ENCODE measurements at regions not wholly inside any gene's neighbourhood (a gene's known extent, or its start where the extent isn't known, plus 50 kb on each side); places are given as distances from the start of the nearest gene placed in this dataset.

DNA sequence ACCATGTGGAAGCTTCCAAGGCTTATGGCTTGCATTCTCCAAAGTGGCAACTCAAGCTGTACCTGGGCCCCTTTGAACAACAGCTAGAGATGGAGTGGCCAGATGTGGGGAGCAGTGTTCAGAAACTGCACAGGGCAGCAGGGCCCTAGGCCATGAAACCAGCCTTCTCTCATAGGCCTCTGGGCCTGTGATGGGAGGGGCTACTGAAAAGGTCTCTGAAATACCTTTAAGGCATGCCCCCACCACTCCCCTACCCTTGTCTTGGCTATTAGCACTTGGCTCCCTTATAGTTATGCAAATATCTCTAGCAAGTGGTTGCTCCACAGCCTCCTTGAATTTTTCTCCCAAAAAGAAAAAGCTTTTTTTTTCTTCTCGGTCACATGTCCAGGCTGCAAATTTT lies 1014.6 kb downstream of the DTWD2 start:
- Mint-ChIP-seq H3K4me1 (no peaks in the 10 kb centered on the region), H3K9me3 (peaks cover 6% of the 10 kb centered on the region), H3K4me3 (no peak overlapping the region), H3K27ac (no peak overlapping the region), H3K27me3 (no peaks in the 10 kb centered on the region), H3K36me3 (ENCODE audit: low read depth) (no peaks in the 10 kb centered on the region)
- CTCF ChIA-PET, result no interaction called here
- no peak for DNase-seq
- POLR2A ChIA-PET, result no interaction called here

DNA sequence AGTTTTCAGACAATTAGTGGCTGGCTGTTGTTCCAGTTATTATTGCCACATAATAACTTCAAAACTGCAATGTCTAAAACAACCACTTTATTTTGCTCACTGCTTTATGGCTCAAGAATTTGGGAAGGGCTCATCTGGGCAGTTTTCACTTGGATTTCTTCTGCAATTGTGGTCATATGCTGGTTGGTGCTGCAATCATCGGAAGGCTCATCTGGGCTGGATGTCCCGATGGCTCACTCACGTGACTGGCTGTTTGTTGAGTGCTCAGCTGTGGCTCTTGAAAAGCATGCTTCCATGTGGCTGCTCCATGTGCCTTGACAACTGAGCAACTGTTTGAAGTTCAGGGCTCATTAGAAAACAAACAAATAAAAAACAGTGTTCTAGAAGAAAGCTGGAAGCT lies 1032.5 kb downstream of the DTWD2 start:
- ChIA-PET POLR2A (no interaction called here), CTCF (no interaction called here)
- no peaks in the 10 kb centered on the region for H3K36me3 Mint-ChIP-seq (ENCODE audit: low read depth)
- no peak overlapping the region for H3K27ac Mint-ChIP-seq
- no peak overlapping the region for H3K4me3 Mint-ChIP-seq
- no peak for DNase-seq
- H3K4me1 Mint-ChIP-seq, result no peaks in the 10 kb centered on the region
- H3K9me3 Mint-ChIP-seq, result peaks cover 13% of the 10 kb centered on the region
- H3K27me3 Mint-ChIP-seq, result no peaks in the 10 kb centered on the region

DNA sequence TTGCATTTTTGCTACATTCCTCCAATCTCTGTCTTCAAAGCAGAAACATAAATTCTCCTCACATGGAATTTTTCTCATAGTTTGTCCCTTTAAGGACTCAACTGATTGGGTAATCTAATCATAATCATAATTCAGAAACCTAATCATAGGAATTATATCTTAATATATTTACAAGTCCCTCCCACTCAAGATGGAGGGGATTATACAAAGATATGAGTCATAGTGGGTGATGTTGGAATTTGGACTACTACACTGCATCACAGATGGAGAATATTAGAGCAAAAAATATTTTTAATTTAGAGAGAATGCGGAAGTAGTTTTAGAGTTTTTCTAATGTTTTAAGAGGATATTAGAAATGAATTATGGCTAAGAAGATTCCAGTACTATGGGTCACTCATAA lies 1034.0 kb downstream of the DTWD2 start:
- Mint-ChIP-seq H3K4me3 (no peak overlapping the region), H3K9me3 (peaks cover 13% of the 10 kb centered on the region), H3K27ac (no peak overlapping the region), H3K36me3 (ENCODE audit: low read depth) (no peaks in the 10 kb centered on the region), H3K4me1 (no peaks in the 10 kb centered on the region), H3K27me3 (no peaks in the 10 kb centered on the region)
- ChIA-PET CTCF (no interaction called here), POLR2A (no interaction called here)
- DNase-seq, result no peak

DNA sequence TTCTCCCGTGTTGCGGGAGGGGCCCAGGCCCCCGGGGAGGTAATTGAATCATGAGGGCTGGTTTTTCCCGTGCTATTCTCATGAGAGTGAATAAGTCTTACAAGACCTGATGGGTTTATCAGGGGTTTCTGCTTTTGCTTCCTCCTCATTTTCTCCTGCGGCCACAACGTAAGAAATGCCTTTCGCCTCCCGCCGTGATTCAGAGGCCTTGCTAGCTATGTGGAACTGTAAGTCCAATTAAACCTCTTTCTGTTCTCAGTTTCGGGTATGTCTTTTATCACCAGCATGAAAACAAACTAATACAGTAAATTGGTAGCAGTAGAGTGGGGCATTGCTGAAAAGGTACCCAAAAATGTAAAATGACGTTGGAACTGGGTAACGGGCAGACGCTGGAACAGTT lies 1035.1 kb downstream of the DTWD2 start:
- Mint-ChIP-seq H3K4me1 (no peaks in the 10 kb centered on the region), H3K27ac (no peak overlapping the region), H3K36me3 (ENCODE audit: low read depth) (no peaks in the 10 kb centered on the region), H3K27me3 (no peaks in the 10 kb centered on the region), H3K9me3 (peaks cover 13% of the 10 kb centered on the region), H3K4me3 (no peak overlapping the region)
- no peak for DNase-seq
- ChIA-PET CTCF (no interaction called here), POLR2A (no interaction called here)

DNA sequence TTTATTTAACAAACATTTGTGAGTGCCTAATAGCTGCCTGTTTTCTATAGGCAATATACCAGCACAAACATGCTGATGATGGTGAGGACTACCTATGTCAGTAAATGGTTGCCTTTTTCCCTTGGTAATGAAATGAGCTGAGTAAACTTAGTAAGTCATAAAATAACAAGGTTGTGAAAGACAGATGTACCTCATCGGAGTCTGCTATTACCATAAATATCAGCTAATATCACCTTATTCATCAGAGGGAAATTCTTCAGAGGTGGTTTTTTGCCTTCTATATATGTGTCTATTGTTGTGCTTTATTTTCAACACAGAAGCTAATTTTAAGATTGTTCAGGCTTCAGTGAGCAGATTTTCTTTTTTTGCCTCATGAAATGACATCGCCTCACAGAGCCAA lies 1040.5 kb downstream of the DTWD2 start:
- CTCF ChIA-PET, result no interaction called here
- H3K4me3 Mint-ChIP-seq, result no peak overlapping the region
- no peaks in the 10 kb centered on the region for H3K36me3 Mint-ChIP-seq (ENCODE audit: low read depth)
- H3K27me3 Mint-ChIP-seq, result no peaks in the 10 kb centered on the region
- no peak overlapping the region for H3K27ac Mint-ChIP-seq
- DNase-seq, result no peak
- POLR2A ChIA-PET, result no interaction called here
- H3K4me1 Mint-ChIP-seq, result no peaks in the 10 kb centered on the region
- H3K9me3 Mint-ChIP-seq, result peaks cover 7% of the 10 kb centered on the region

- no peaks in the 10 kb centered on the region for H3K4me1 Mint-ChIP-seq
- H3K9me3 Mint-ChIP-seq, result peaks cover 3% of the 10 kb centered on the region
- DNase-seq, result no peak
- no peaks in the 10 kb centered on the region for H3K27me3 Mint-ChIP-seq
- ChIA-PET CTCF (no interaction called here), POLR2A (no interaction called here)
- no peak overlapping the region for H3K27ac Mint-ChIP-seq
- no peaks in the 10 kb centered on the region for H3K36me3 Mint-ChIP-seq (ENCODE audit: low read depth)
- H3K4me3 Mint-ChIP-seq, result no peak overlapping the region
These were observed 1041.2 kb downstream of the DTWD2 start for GRCh38 chr5:117947121-117947520.

DNA sequence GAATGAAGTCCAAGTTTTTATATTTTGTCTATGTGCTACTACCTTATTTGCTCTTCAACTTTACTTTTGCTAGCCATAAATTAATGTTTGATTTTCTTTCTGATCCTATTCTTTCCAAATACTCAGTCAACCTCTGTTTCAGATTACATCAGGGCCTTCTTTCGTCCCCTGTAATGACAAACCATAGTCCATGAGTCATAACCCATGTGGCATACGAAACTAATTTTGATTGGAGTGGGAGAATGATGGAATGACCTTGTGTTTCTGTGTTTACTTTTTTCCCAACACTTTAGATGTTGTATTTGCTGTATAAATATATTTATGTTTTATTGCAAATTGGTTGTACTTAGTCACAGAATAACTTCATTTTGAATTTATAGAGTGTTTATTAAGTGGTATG lies 1043.1 kb downstream of the DTWD2 start:
- no peak for DNase-seq
- Mint-ChIP-seq H3K36me3 (ENCODE audit: low read depth) (no peaks in the 10 kb centered on the region), H3K9me3 (peaks cover 3% of the 10 kb centered on the region), H3K4me3 (no peak overlapping the region), H3K27ac (no peak overlapping the region), H3K4me1 (no peaks in the 10 kb centered on the region), H3K27me3 (no peaks in the 10 kb centered on the region)
- POLR2A ChIA-PET, result no interaction called here
- CTCF ChIA-PET, result interaction anchor here (0.5 kb wide), 1 partner anchor 9 kb away, joined by 3 read pairs; no protein-coding TSS in a partner anchor

DNA sequence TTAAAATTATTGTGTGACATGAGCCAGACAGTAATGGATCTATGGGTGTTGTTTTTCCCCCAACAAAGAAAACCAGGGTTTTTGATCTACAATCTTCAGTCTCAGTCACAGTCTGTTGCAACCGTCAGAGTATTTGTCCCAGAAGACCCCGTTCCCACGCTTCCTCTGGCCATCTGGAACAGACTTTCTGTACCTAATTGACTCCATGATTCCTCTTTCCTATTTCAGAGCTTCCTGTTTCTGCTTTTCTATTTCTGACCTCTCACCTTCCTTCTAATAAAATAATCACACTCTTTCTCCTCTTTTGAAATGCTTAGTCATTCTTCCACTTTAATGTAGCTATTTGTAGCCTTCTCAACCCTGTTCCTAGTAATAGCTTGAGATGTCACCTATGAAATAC lies 1044.8 kb downstream of the DTWD2 start:
- no peak for DNase-seq
- Mint-ChIP-seq H3K27me3 (no peaks in the 10 kb centered on the region), H3K36me3 (ENCODE audit: low read depth) (no peaks in the 10 kb centered on the region), H3K27ac (no peak overlapping the region), H3K9me3 (peaks cover 6% of the 10 kb centered on the region), H3K4me3 (no peak overlapping the region), H3K4me1 (no peaks in the 10 kb centered on the region)
- CTCF ChIA-PET, result no interaction called here
- POLR2A ChIA-PET, result no interaction called here

DNA sequence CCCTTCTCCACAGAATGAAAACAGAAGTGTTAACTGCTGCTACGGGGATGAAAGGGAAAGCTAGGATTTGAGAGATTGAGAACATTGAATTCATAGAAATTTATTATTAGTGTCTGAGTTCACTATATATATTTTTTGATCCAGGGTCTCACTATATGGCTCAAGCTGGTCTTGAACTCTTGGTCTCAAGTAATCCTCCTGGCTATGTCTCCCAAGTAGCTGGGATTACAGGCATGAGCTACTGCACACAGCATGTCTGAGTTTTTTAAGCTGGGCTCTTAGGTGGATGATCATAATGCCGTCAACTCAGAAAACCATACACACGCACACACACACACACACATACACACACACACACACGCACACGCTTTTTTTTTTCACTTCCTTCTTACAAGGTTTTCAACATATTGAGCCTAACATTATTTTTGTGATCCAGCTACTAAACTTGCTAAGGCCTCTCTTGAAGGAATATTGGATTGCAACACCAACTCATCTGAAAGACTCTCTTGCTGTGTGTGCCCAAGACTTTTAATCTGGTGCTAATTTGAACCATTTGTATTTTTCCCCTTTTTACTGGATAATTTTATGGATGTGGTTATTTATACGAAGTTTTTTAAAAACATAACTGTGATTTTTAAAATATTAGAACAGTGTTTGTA lies 1045.4 kb downstream of the DTWD2 start:
- H3K27me3 Mint-ChIP-seq, result no peaks in the 10 kb centered on the region
- no peak overlapping the region for H3K4me3 Mint-ChIP-seq
- no peaks in the 10 kb centered on the region for H3K4me1 Mint-ChIP-seq
- DNase-seq, result no peak
- no peak overlapping the region for H3K27ac Mint-ChIP-seq
- ChIA-PET POLR2A (no interaction called here), CTCF (no interaction called here)
- H3K36me3 Mint-ChIP-seq (ENCODE audit: low read depth), result no peaks in the 10 kb centered on the region
- peaks cover 6% of the 10 kb centered on the region for H3K9me3 Mint-ChIP-seq

- no peaks in the 10 kb centered on the region for H3K27me3 Mint-ChIP-seq
- H3K4me1 Mint-ChIP-seq, result peaks cover 2% of the 10 kb centered on the region
- ChIA-PET POLR2A (no interaction called here), CTCF (no interaction called here)
- no peak overlapping the region for H3K27ac Mint-ChIP-seq
- DNase-seq, result no peak
- peaks cover 3% of the 10 kb centered on the region for H3K9me3 Mint-ChIP-seq
- H3K4me3 Mint-ChIP-seq, result no peak overlapping the region
- H3K36me3 Mint-ChIP-seq (ENCODE audit: low read depth), result no peaks in the 10 kb centered on the region
These were observed 1095.1 kb downstream of the DTWD2 start for GRCh38 chr5:117893211-117893610.

DNA sequence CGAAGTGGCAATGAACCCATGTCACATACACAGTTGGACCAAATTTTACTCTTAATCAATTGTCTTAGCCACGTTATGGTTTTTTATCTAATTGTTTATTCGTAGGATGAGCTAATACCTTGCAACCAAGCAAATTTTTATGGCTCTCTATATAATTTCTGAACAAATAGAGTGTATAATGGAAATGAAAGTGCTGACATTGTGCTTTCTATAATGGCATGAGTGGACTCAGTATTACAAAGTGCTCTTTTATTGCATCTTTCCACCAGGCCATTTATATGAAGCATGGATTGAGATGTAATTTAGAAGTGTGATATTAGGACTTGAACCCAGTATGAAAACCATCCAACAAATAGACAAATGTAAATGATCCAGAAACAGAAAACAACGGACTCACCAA lies 1096.0 kb downstream of the DTWD2 start:
- H3K9me3 Mint-ChIP-seq, result peaks cover 3% of the 10 kb centered on the region
- ChIA-PET CTCF (no interaction called here), POLR2A (no interaction called here)
- no peak for DNase-seq
- H3K4me1 Mint-ChIP-seq, result peaks cover 2% of the 10 kb centered on the region
- no peak overlapping the region for H3K27ac Mint-ChIP-seq
- H3K36me3 Mint-ChIP-seq (ENCODE audit: low read depth), result no peaks in the 10 kb centered on the region
- no peak overlapping the region for H3K4me3 Mint-ChIP-seq
- no peaks in the 10 kb centered on the region for H3K27me3 Mint-ChIP-seq

GRCh38 chr5:117889596-117889995 lies 1098.8 kb downstream of the DTWD2 start:
- H3K27ac Mint-ChIP-seq, result no peak overlapping the region
- ChIA-PET CTCF (no interaction called here), POLR2A (no interaction called here)
- H3K36me3 Mint-ChIP-seq (ENCODE audit: low read depth), result no peaks in the 10 kb centered on the region
- peaks cover 5% of the 10 kb centered on the region for H3K9me3 Mint-ChIP-seq
- DNase-seq, result no peak
- no peak overlapping the region for H3K4me3 Mint-ChIP-seq
- peaks cover 2% of the 10 kb centered on the region for H3K4me1 Mint-ChIP-seq
- H3K27me3 Mint-ChIP-seq, result no peaks in the 10 kb centered on the region

DNA sequence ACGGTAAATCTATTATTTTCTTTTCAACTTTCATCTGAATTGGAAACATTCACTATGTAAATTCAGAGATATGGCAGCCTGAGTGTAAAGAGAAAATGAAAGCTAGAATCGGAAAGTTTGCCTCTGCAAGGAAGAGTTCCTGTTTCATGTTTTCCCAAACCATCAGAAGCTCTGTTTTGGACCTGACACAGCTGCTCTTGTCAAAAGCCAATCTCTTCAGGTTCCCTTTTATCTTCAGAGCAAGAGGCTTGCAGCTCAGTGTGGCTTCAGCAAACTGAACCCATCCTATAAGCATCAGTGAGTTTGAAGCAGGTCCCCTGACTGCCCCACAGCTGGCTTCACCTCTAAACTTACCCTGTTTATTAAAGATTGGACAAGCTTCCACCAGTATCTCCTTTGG lies 1099.7 kb downstream of the DTWD2 start:
- Mint-ChIP-seq H3K27me3 (no peaks in the 10 kb centered on the region), H3K27ac (no peak overlapping the region), H3K9me3 (peaks cover 7% of the 10 kb centered on the region), H3K4me1 (peaks cover 2% of the 10 kb centered on the region), H3K36me3 (ENCODE audit: low read depth) (no peaks in the 10 kb centered on the region), H3K4me3 (peak overlapping the region; percentile 22)
- ChIA-PET CTCF (no interaction called here), POLR2A (no interaction called here)
- DNase-seq, result no peak

DNA sequence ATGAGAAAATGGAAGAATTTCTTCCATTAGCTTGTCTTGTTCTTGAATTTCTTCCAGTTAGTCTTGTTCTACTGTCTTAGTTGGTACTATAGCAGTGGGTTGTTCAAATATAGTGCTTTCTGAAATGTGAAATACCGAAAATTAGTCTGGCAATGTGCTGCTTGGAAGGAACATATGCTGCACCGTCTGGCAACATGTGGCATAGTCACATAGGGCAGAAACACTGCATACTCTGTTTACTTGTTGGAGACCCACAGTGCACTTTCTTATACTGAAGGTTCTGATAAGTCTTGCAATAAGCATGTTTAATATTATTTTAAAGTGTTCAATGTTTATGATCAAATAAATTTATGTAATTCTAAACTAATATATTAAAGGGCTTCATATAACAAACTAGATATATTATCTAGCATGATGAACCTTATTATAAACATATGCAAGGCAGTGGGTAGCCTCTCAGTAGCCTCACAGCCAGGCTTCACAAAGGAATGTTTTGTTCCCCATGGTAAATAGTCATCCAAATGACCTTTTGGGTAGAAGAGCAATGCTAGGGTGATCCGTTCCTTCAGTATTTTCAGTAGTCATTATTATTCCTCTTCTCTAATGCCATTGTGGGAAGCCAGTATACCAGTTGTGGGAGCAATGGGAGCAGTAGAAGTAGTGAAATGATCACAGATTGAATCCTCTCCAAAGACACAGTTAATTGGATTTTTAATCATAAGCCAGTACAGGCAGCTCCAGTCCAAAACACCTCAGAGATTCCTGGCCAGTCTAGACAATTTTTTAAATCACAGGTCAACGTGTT lies 1106.7 kb downstream of the DTWD2 start:
- ChIA-PET CTCF (no interaction called here), POLR2A (no interaction called here)
- H3K9me3 Mint-ChIP-seq, result peaks cover 4% of the 10 kb centered on the region
- H3K27me3 Mint-ChIP-seq, result no peaks in the 10 kb centered on the region
- no peak overlapping the region for H3K27ac Mint-ChIP-seq
- H3K4me1 Mint-ChIP-seq, result no peaks in the 10 kb centered on the region
- H3K4me3 Mint-ChIP-seq, result no peak overlapping the region
- no peak for DNase-seq
- no peaks in the 10 kb centered on the region for H3K36me3 Mint-ChIP-seq (ENCODE audit: low read depth)
